Choroid plexus epithelial cell (primary cell): ENCODE measurements at regions not wholly inside any gene's neighbourhood (a gene's known extent, or its start where the extent isn't known, plus 50 kb on each side); places are given as distances from the start of the nearest gene placed in this dataset.

Source experiments
- DNase-seq: peaks from one replicate; pipeline ENCODE4 v3.0.0-alpha.2; 2010; ENCODE audit warnings: low read depth
- H3K4me3 ChIP-seq: 2 replicates; pipeline ENCODE4 v1.5.1; 2011; ENCODE audit warnings: low read depth, mild to moderate bottlenecking, control low read depth, low read length, moderate library complexity
- CTCF ChIP-seq: conservative IDR thresholded peaks from 2 replicates; pipeline ENCODE4 v1.5.1; 2011; ENCODE audit warnings: low read depth, mild to moderate bottlenecking, control low read depth, inconsistent platforms, low read length, moderate library complexity

GRCh38 chr2:13480057-13480456 is 763.3 kb downstream of the TRIB2 start:
- no peak overlapping the region for H3K4me3 ChIP-seq
- TF ChIP-seq CTCF: no peak
- no peak for DNase-seq

- TF ChIP-seq CTCF: no peak
- H3K4me3 ChIP-seq: no peak overlapping the region
- no peak for DNase-seq
Measured at GRCh38 chr2:13481201-13481600, 764.5 kb downstream of the TRIB2 start.

GRCh38 chr2:13485256-13485655 is 768.5 kb downstream of the TRIB2 start:
- no peak for DNase-seq
- H3K4me3 ChIP-seq: no peak overlapping the region
- no peak for TF ChIP-seq CTCF

GRCh38 chr2:13488965-13489364 is 772.2 kb downstream of the TRIB2 start:
- no peak for TF ChIP-seq CTCF
- no peak overlapping the region for H3K4me3 ChIP-seq
- no peak for DNase-seq

- H3K4me3 ChIP-seq: no peak overlapping the region
Measured at GRCh38 chr2:13492262-13492661, 775.5 kb downstream of the TRIB2 start.

GRCh38 chr2:13495051-13495450 is 778.3 kb downstream of the TRIB2 start:
- TF ChIP-seq CTCF: no peak
- H3K4me3 ChIP-seq: no peak overlapping the region
- DNase-seq: no peak

More at GRCh38 chr2:13492262-13492661, 775.5 kb downstream of the TRIB2 start:
- TF ChIP-seq CTCF: no peak
- no peak for DNase-seq

GRCh38 chr2:13504808-13505207 is 788.1 kb downstream of the TRIB2 start:
- no peak overlapping the region for H3K4me3 ChIP-seq
- DNase-seq: no peak
- TF ChIP-seq CTCF: no peak
